GM12891 (cell line): ENCODE measurements at regions not wholly inside any gene's neighbourhood (a gene's known extent, or its start where the extent isn't known, plus 50 kb on each side); places are given as distances from the start of the nearest gene placed in this dataset.

Experiments used
- DNase-seq: peaks from one replicate; pipeline ENCODE4 v3.0.0; 2011; ENCODE audit warnings: low spot score; ENCODE audit not compliant: insufficient read length
- FAIRE-seq: peaks from 2 replicates; lab custom pipeline; 2011; peaks lifted over from hg19 to GRCh38; lab: Jason Lieb, UNC
- PAX5 ChIP-seq: IDR thresholded peaks from 2 replicates; pipeline ENCODE4 v1.6.1; 2011; ENCODE audit warnings: low read length, moderate library complexity, mild to moderate bottlenecking; ENCODE audit not compliant: insufficient read depth, severe bottlenecking
- POLR2A ChIP-seq: IDR thresholded peaks from 2 replicates; pipeline ENCODE4 v1.6.1; 2011; ENCODE audit warnings: low read depth, low read length, control low read depth
- POLR2AphosphoS5 ChIP-seq: IDR thresholded peaks from 2 replicates; pipeline ENCODE4 v1.6.1; 2011; ENCODE audit warnings: low read depth, low read length, control low read depth
- POU2F2 ChIP-seq: IDR thresholded peaks from 2 replicates; pipeline ENCODE4 v1.6.1; 2011; ENCODE audit warnings: low read depth, mild to moderate bottlenecking, control low read depth, low read length, moderate library complexity
- SPI1 ChIP-seq: IDR thresholded peaks from 2 replicates; pipeline ENCODE4 v1.6.1; 2011; ENCODE audit warnings: low read depth, low read length, control low read depth
- TAF1 ChIP-seq: IDR thresholded peaks from 2 replicates; pipeline ENCODE4 v1.6.1; 2011; ENCODE audit warnings: low read depth, low read length, control low read depth

DNA sequence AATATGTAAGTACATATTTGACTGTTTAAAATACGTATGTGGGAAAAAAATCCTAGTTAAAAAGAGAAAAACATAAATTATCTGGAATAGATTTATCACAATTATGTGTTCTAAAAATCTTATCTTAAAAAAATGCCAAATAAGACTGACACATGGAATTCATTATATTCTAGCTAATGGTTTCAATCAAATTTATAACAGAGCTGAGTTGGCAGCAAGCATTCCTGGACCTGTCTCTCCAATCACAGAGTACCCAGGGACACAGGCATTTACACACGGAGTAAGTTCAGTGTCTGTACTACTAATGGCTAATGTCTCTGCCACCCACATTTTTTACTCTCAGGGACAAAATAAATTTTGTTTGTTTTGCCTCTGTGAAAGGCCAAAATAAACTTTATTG, 122.3 kb downstream of the RPS12 start:
- no peak for DNase-seq
- no peak for FAIRE-seq
- TF ChIP-seq PAX5, result no peak
- no peak for TF ChIP-seq POLR2A
- TF ChIP-seq POLR2AphosphoS5, result no peak
- TF ChIP-seq SPI1, result no peak
- no peak for TF ChIP-seq POU2F2
- TF ChIP-seq TAF1, result no peak

DNA sequence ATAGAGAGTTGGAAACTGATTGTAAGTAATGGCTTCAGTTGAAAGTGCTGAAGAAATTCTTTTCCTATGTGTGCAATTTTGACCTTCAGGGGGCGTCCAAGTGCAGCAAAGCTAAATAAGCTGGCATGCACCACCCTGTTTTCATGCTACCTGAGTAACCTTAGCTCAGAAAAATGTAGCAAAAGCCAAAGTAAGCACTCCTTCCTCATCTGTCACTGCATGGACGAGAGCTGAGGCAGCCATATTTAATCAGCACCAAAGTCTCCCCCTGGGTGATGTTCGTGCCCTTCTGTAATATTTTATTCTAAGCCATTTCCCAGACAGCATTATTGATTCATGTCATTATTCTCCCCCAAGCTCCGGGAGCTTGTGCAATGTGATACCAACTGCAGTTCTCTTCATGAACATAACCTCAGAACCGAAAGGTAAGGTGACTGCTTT, 123.1 kb downstream of the RPS12 start:
- FAIRE-seq (no peak), DNase-seq (no peak)
- TF ChIP-seq POLR2AphosphoS5 (no peak), POLR2A (no peak), TAF1 (no peak), SPI1 (no peak), PAX5 (no peak), POU2F2 (no peak)

DNA sequence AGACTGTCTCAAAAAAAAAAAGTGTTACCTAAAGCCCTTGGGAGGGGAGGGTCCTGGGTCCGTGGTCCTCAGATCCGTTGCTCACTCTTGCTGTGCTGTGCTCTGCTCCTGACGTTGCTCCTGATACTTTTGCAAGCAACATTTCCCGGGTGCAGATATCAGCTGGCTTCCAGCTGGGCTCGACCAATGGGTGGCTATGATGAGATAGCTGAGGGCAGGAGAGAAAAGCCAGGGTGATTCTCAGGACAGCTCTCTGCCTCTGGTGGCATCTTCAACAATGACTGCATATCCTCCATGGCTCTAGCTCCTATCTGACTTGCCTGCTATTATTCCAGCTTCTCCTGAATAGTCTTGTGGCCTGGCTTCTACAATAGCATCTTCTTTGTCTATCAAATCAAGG, 134.5 kb downstream of the RPS12 start:
- no peak for TF ChIP-seq TAF1
- no peak for TF ChIP-seq SPI1
- TF ChIP-seq PAX5, result no peak
- TF ChIP-seq POLR2AphosphoS5, result no peak
- no peak for TF ChIP-seq POLR2A
- no peak for TF ChIP-seq POU2F2
- FAIRE-seq (no peak), DNase-seq (no peak)

DNA sequence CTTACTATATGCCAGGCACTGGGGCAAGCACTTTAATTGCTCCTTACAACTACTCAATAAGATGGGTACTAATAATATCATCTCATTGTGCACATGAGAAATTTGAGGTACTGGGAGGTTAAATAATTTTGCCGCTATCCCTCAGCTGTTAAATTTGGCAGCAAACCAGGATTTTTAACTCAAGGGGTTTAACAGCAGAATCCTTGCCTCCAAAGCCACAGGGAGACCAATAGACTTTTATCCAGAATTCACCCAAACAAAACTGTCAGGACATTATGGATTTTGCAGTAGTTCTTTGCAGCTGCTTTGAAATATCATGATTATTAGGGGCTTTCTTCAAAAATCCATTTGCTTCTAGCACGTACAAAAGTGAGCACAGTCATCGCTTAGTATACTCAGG, 136.2 kb downstream of the RPS12 start:
- DNase-seq, result no peak

DNA sequence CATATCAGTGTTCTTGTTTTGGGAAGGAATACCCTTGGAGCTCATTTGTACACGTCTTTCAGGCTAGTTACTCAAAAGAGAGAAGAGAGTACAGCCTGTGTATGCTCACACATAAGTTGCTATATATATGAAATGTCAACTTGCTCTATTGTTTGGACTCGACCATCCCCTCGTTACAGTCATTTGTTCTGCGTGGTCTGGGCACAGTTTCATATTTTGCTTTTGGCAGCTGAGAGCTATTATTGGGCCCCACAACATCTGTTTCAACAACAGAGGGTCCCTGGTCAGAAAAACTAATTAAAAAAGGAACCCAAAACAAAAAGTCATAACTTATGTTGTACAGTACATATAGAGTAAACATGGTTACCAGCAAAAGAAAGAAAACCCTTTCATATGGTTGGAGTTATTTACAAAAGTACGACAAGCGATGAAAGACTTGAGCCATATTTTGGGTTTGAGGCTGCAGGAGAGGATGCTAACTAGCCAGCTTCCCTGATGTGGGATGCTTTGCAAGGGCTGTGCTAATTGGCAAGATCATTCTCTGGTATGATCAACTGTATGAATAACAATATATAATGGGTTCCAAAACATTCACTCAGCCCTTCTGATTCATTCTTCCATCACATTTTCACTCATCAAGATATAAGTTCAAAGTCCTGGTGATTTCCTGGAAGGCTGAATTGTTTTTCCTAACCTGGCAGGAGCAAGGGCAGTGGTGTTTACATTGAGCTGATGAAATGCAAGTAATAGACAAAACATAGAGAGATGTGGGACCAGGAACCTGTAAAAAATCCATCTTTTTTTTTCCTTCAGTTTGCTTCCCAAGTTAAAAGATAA, 137.9 kb downstream of the RPS12 start:
- FAIRE-seq (no peak), DNase-seq (no peak)
- TF ChIP-seq POU2F2, result no peak
- no peak for TF ChIP-seq SPI1
- TF ChIP-seq POLR2AphosphoS5, result no peak
- TF ChIP-seq POLR2A, result no peak
- TF ChIP-seq TAF1, result no peak
- TF ChIP-seq PAX5, result no peak

More for the DNA sequence above, 136.2 kb downstream of the RPS12 start:
- no peak for FAIRE-seq
- TF ChIP-seq PAX5 (no peak), POLR2AphosphoS5 (no peak), POLR2A (no peak), TAF1 (no peak), SPI1 (no peak), POU2F2 (no peak)

DNA sequence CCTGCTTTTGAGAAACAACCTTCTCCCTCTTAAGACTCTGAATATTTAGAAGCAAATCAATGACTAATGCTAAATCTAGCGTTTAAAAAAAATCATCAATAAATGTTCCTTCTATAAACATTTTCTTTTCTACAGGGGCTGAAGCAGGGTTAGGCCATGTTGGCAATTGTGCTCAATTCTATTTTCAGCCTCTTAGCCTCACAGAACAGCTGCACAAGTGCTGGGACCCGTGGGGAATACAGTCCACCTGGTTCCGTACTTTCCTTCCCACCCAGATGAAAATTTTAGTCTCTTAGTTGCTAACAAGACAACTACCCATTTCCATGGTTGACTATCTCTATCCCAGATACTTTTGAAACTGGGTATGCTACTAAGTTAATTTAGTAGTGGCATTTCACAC, 138.6 kb downstream of the RPS12 start:
- no peak for TF ChIP-seq POLR2A
- TF ChIP-seq TAF1, result no peak
- TF ChIP-seq PAX5, result no peak
- FAIRE-seq (no peak), DNase-seq (no peak)

DNA sequence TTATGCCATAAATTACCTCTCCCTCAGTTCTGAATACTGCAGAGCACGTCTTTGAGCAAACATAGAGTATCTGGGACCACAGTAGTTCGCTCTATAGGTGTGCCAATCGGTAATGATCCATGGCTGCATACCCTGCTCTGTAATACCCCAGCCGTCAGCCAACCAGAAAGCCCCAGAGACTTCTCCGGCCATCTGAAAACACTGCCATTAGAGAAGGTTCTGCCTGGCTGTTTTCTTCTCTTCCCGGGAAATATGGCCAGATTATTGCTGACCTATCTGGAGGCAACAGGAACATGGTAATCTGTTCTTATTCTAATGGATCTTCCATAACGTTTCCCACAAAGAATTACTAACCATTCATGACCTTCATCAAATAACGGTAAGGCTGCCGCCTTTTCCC, 139.9 kb downstream of the RPS12 start:
- TF ChIP-seq SPI1, result no peak
- no peak for TF ChIP-seq POLR2AphosphoS5
- TF ChIP-seq POU2F2, result no peak
- TF ChIP-seq POLR2A, result no peak
- TF ChIP-seq TAF1, result no peak
- no peak for TF ChIP-seq PAX5
- FAIRE-seq (no peak), DNase-seq (no peak)

DNA sequence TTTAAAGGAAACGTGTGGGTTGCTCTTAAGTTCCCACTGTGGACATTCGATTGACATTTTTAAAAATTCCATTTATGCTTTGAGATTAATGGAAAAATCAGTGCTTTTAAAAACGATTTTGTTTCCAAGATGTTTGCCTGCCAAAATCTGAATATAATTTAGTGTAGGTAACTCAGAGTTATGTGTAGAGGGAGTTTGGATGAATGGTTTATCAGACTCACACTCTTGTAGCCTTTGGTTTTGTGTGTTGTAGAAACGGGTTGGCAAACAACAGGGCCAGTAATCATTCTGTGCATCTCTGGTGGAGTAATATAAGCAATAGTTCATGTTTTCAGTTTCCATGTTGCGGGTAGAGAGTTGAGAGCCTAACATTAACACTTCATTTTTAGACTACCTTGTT, 140.6 kb downstream of the RPS12 start:
- FAIRE-seq, result no peak
- no peak for DNase-seq
- no peak for TF ChIP-seq TAF1

DNA sequence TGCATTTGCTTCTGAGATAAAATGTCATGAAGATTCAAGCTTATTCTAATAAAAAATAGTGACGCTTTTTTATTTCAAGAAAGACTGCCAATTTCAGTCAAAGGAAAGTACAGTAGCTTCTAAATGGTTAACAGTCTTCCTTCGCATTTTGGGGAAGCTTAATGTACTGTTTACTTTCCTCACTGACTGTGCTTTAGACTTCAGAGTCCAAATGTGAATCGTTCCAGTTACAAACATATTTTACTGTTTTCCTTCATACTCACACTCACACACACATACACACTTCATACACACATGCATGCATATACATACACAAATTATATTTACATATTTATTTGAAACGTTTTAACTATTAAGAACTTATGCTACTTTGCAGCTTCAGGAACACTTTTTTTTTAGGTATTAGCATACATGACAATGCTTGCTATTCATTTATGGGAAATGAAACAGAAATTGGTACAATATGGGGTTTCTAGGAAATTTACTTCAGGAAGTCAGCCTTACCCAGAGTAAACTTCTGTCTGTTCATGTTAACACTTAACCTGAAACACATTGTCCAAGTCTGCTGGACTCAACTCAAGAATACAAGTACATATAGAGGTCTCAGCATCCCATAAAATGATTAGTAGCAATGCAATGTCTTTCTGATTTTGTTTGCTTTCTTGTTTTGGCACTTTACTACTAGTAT, 145.4 kb downstream of the RPS12 start:
- TF ChIP-seq POLR2AphosphoS5, result no peak
- TF ChIP-seq POLR2A, result no peak
- no peak for TF ChIP-seq TAF1
- TF ChIP-seq POU2F2, result no peak
- TF ChIP-seq SPI1, result no peak
- no peak for TF ChIP-seq PAX5
- DNase-seq, result no peak
- no peak for FAIRE-seq

DNA sequence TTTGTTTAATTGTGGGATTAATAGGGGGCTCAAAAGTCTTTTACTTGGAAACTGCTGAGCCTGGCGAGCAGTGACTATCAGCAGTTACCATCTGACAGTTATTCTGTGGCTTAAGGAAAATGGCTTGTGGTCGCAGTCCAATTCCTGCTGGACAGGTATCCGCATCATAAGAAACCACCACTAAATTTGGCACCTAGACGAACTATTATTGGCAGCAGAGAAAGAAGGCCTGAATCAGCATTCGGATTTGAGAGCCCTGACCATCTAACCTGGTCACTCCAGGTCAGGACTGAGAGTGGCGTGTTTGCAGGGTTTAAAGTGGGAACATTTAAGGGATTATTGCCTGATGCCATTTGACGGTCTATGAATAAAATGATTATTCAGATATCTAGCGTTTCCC, 146.4 kb downstream of the RPS12 start:
- no peak for DNase-seq
- TF ChIP-seq POLR2A (no peak), POU2F2 (no peak), PAX5 (no peak), SPI1 (no peak), TAF1 (no peak), POLR2AphosphoS5 (no peak)
- FAIRE-seq, result no peak

DNA sequence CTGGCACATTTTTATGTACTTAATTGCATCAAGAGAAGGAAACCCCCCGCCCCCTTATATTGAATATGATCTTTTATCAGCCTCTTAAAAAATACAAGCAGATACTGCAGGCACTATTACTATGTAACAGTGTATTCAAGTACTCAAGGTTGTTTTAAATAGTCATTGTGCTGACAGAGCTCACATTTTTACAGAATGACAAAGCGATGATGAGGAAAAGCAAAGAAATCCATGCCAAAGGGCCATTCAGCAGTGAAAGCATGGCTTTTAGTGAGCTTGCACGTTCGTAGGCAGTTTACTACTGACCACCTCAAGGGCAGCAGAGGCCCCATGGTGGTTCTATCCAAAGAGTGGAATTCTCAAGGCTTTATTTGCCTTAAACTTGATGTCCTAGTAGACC, 146.8 kb downstream of the RPS12 start:
- no peak for TF ChIP-seq POLR2A
- no peak for TF ChIP-seq SPI1
- TF ChIP-seq TAF1, result no peak
- no peak for TF ChIP-seq PAX5
- TF ChIP-seq POLR2AphosphoS5, result no peak
- no peak for TF ChIP-seq POU2F2
- DNase-seq, result no peak
- FAIRE-seq, result no peak
